GM12892 (cell line): ENCODE measurements at regions not wholly inside any gene's neighbourhood (a gene's known extent, or its start where the extent isn't known, plus 50 kb on each side); places are given as distances from the start of the nearest gene placed in this dataset.

Experiments used
- POLR2A ChIP-seq: IDR thresholded peaks from 2 replicates; pipeline ENCODE4 v1.6.1; 2011; ENCODE audit warnings: low read depth, low read length, control low read depth
- TAF1 ChIP-seq: IDR thresholded peaks from 2 replicates; pipeline ENCODE4 v1.6.1; 2011; ENCODE audit warnings: low read depth, mild to moderate bottlenecking, control low read depth, low read length, borderline replicate concordance

- TF ChIP-seq POLR2A (no peak), TAF1 (no peak)
Observed at GRCh38 chrX:40279762-40280161, 182.0 kb upstream of the BCOR start.
